GM12872 (cell line): ENCODE measurements at regions not wholly inside any gene's neighbourhood (a gene's known extent, or its start where the extent isn't known, plus 50 kb on each side); places are given as distances from the start of the nearest gene placed in this dataset.

Source experiments
- CTCF ChIP-seq: IDR thresholded peaks from 3 replicates; pipeline ENCODE4 v1.5.1; 2011; ENCODE audit warnings: low read depth, mild to moderate bottlenecking, low read length, moderate library complexity; ENCODE audit not compliant: insufficient read depth

- no peak for TF ChIP-seq CTCF
Measured at GRCh38 chr4:177687117-177687516, 244.9 kb upstream of the AGA start.

- no peak for TF ChIP-seq CTCF
Measured at GRCh38 chr4:177692907-177693306, 250.7 kb upstream of the AGA start.

- no peak for TF ChIP-seq CTCF
Measured at GRCh38 chr4:177696438-177696966, 254.3 kb upstream of the AGA start.

GRCh38 chr4:177699365-177700213 lies 257.4 kb upstream of the AGA start:
- no peak for TF ChIP-seq CTCF

GRCh38 chr4:177706916-177707315 lies 264.7 kb upstream of the AGA start:
- TF ChIP-seq CTCF = no peak

GRCh38 chr4:177713454-177713853 lies 271.2 kb upstream of the AGA start:
- no peak for TF ChIP-seq CTCF

- no peak for TF ChIP-seq CTCF
Measured at GRCh38 chr4:177717407-177717806, 275.2 kb upstream of the AGA start.
